GM12865 (cell line): ENCODE measurements at regions not wholly inside any gene's neighbourhood (a gene's known extent, or its start where the extent isn't known, plus 50 kb on each side); places are given as distances from the start of the nearest gene placed in this dataset.

ENCODE experiments used
- DNase-seq: peaks from one replicate; pipeline ENCODE4 v3.0.0; 2010; ENCODE audit warnings: low read depth
- H3K4me3 ChIP-seq: 2 replicates; pipeline ENCODE4 v1.5.1; 2011; ENCODE audit warnings: mild to moderate bottlenecking, low read depth, low read length, control low read depth
- CTCF ChIP-seq: IDR thresholded peaks from 2 replicates; pipeline ENCODE4 v1.5.1; 2011; ENCODE audit warnings: low read length, control low read depth, low read depth, inconsistent platforms; ENCODE audit not compliant: insufficient read depth; ENCODE audit errors: missing control alignments

GRCh38 chr6:144549837-144550747 lies 265.0 kb downstream of the UTRN start:
- no peak overlapping the region for H3K4me3 ChIP-seq
- no peak for DNase-seq
- TF ChIP-seq CTCF: no peak

GRCh38 chr6:144551339-144551738 lies 266.2 kb downstream of the UTRN start:
- TF ChIP-seq CTCF: no peak
- no peak overlapping the region for H3K4me3 ChIP-seq
- no peak for DNase-seq

GRCh38 chr6:144555066-144555465 lies 269.9 kb downstream of the UTRN start:
- DNase-seq: no peak
- TF ChIP-seq CTCF: no peak
- no peak overlapping the region for H3K4me3 ChIP-seq

- no peak for TF ChIP-seq CTCF
- H3K4me3 ChIP-seq: no peak overlapping the region
- DNase-seq: no peak
These were observed 274.9 kb downstream of the UTRN start for GRCh38 chr6:144559865-144560593.

GRCh38 chr6:144561455-144562043 lies 276.4 kb downstream of the UTRN start:
- no peak for TF ChIP-seq CTCF
- no peak for DNase-seq
- H3K4me3 ChIP-seq: no peak overlapping the region

- no peak for TF ChIP-seq CTCF
- no peak for DNase-seq
- H3K4me3 ChIP-seq: no peak overlapping the region
These were observed 279.1 kb downstream of the UTRN start for GRCh38 chr6:144564202-144564601.
